ENCODE measurements at regions not wholly inside any gene's neighbourhood (a gene's known extent, or its start where the extent isn't known, plus 50 kb on each side); places are given as distances from the start of the nearest gene placed in this dataset.

GRCh38 chr9:95386843-95387242 lies 69.3 kb upstream of the FANCC start:
- TF ChIP-seq FOXA2 (IDR thresholded peaks at IDR 0.05) (no peak), HNF4G (IDR thresholded peaks at IDR 0.05) (no peak), NR2F2 (IDR thresholded peaks at IDR 0.05) (no peak)
- 89% methylated on average over 4 of the region's 4 CpGs for WGBS
- no peak for DNase-seq (ENCODE audit: low spot score)
- no peak overlapping the region for H3K9ac ChIP-seq (ENCODE audit: low read depth in 1 of 2, low read length in 2 of 2)
- H3K27me3 ChIP-seq (ENCODE audit: control insufficient read depth in 4 of 4, insufficient read depth in 4 of 4, low read length in 3 of 4) = no peaks in the 10 kb centered on the region
- no peak overlapping the region for H3K27ac ChIP-seq (ENCODE audit: low read depth in 1 of 2, low read length in 2 of 2)
- no peaks in the 10 kb centered on the region for H3K9me3 ChIP-seq (ENCODE audit: control insufficient read depth in 4 of 4, low read length in 3 of 4)
- H3K4me3 ChIP-seq (ENCODE audit: low read depth in 1 of 3, low read length in 3 of 3) = no peak overlapping the region
- H3K4me1 ChIP-seq (ENCODE audit: control insufficient read depth in 4 of 4, insufficient read depth in 4 of 4, low read length in 3 of 4) = no peaks in the 10 kb centered on the region
- H3K36me3 ChIP-seq (ENCODE audit: control insufficient read depth in 4 of 4, insufficient read depth in 3 of 4, low read depth in 1 of 4, low read length in 3 of 4) = no peaks in the 10 kb centered on the region

GRCh38 chr9:95385521-95385920 lies 68.0 kb upstream of the FANCC start:
- Histone ChIP-seq H3K27me3 (ENCODE audit: control insufficient read depth in 4 of 4, insufficient read depth in 4 of 4, low read length in 3 of 4) (no peaks in the 10 kb centered on the region), H3K36me3 (ENCODE audit: control insufficient read depth in 4 of 4, insufficient read depth in 3 of 4, low read depth in 1 of 4, low read length in 3 of 4) (no peaks in the 10 kb centered on the region), H3K27ac (ENCODE audit: low read depth in 1 of 2, low read length in 2 of 2) (no peak overlapping the region), H3K9ac (ENCODE audit: low read depth in 1 of 2, low read length in 2 of 2) (no peak overlapping the region), H3K4me1 (ENCODE audit: control insufficient read depth in 4 of 4, insufficient read depth in 4 of 4, low read length in 3 of 4) (no peaks in the 10 kb centered on the region), H3K9me3 (ENCODE audit: control insufficient read depth in 4 of 4, low read length in 3 of 4) (no peaks in the 10 kb centered on the region), H3K4me3 (ENCODE audit: low read depth in 1 of 3, low read length in 3 of 3) (no peak overlapping the region)
- DNase-seq (ENCODE audit: low spot score) = no peak
- no peak for TF ChIP-seq FOXA2 (IDR thresholded peaks at IDR 0.05)
- TF ChIP-seq ATF3 (IDR thresholded peaks at IDR 0.05) = no peak
- no peak for TF ChIP-seq HNF4A (conservative IDR thresholded peaks at IDR 0.05)
- TF ChIP-seq RXRA (IDR thresholded peaks at IDR 0.05) = no peak
- TF ChIP-seq MAX (IDR thresholded peaks at IDR 0.05) = no peak
- no peak for TF ChIP-seq SP1 (IDR thresholded peaks at IDR 0.05)
- TF ChIP-seq GABPA (IDR thresholded peaks at IDR 0.05 in 1 of 2, conservative IDR thresholded peaks at IDR 0.05 in 1 of 2) = no peak
- 87% methylated on average over 4 of the region's 4 CpGs for WGBS

- 80% methylated on average over 1 of the region's 1 CpG for WGBS
- Histone ChIP-seq H3K4me1 (ENCODE audit: control insufficient read depth in 4 of 4, insufficient read depth in 4 of 4, low read length in 3 of 4) (no peaks in the 10 kb centered on the region), H3K27me3 (ENCODE audit: control insufficient read depth in 4 of 4, insufficient read depth in 4 of 4, low read length in 3 of 4) (no peaks in the 10 kb centered on the region), H3K36me3 (ENCODE audit: control insufficient read depth in 4 of 4, insufficient read depth in 3 of 4, low read depth in 1 of 4, low read length in 3 of 4) (no peaks in the 10 kb centered on the region), H3K4me3 (ENCODE audit: low read depth in 1 of 3, low read length in 3 of 3) (no peak overlapping the region), H3K9me3 (ENCODE audit: control insufficient read depth in 4 of 4, low read length in 3 of 4) (no peaks in the 10 kb centered on the region), H3K9ac (ENCODE audit: low read depth in 1 of 2, low read length in 2 of 2) (no peak overlapping the region), H3K27ac (ENCODE audit: low read depth in 1 of 2, low read length in 2 of 2) (no peak overlapping the region)
- no peak for TF ChIP-seq YY1 (IDR thresholded peaks at IDR 0.05)
- no peak for TF ChIP-seq CTCF (IDR thresholded peaks at IDR 0.05; ENCODE audit: low read depth, low read length, missing input control)
- no peak for TF ChIP-seq TAF1 (conservative IDR thresholded peaks at IDR 0.05)
- no peak for TF ChIP-seq GABPA (IDR thresholded peaks at IDR 0.05 in 1 of 2, conservative IDR thresholded peaks at IDR 0.05 in 1 of 2)
- TF ChIP-seq FOXA2 (IDR thresholded peaks at IDR 0.05) = no peak
- TF ChIP-seq ATF3 (IDR thresholded peaks at IDR 0.05) = no peak
- TF ChIP-seq HNF4G (IDR thresholded peaks at IDR 0.05) = no peak
- TF ChIP-seq RAD21 (IDR thresholded peaks at IDR 0.05) = no peak
- no peak for TF ChIP-seq HNF4A (conservative IDR thresholded peaks at IDR 0.05)
- DNase-seq (ENCODE audit: low spot score) = no peak
These were observed 66.3 kb upstream of the FANCC start for GRCh38 chr9:95383845-95384244.
